22Rv1 (cell line): ENCODE measurements at regions not wholly inside any gene's neighbourhood (a gene's known extent, or its start where the extent isn't known, plus 50 kb on each side); places are given as distances from the start of the nearest gene placed in this dataset.

Source experiments
- ZFX ChIP-seq: fragments of 450-650 bp; IDR thresholded peaks from 2 replicates; pipeline ENCODE4 v1.6.1; 2017; ENCODE audit warnings: antibody characterized with exemption, borderline replicate concordance
- TF ChIP-seq, protein P1 (sequence below): fragments of 450-650 bp; IDR thresholded peaks from 2 replicates; pipeline ENCODE4 v1.5.1; 2017; ENCODE audit warnings: mild to moderate bottlenecking

DNA sequence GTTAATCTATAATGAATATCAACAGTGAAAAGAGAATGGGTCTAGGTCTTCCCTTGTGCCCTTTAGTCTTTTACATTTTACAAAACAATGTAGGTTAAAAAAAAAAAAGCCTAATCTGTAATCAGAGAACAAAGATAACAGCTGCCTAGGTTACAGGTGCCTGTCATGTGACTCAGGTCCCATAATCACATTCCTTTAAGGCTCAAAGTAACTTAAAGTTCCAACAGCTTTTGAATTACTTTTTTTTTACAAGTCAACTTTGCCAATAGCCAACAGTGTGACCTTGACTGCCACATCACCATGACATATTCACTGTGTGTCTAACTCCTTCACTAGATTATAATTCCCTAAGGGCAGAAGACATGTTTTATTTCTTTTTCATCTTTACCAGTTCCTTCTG, 237.0 kb upstream of the API5 start:
- TF ChIP-seq, protein P1, sequence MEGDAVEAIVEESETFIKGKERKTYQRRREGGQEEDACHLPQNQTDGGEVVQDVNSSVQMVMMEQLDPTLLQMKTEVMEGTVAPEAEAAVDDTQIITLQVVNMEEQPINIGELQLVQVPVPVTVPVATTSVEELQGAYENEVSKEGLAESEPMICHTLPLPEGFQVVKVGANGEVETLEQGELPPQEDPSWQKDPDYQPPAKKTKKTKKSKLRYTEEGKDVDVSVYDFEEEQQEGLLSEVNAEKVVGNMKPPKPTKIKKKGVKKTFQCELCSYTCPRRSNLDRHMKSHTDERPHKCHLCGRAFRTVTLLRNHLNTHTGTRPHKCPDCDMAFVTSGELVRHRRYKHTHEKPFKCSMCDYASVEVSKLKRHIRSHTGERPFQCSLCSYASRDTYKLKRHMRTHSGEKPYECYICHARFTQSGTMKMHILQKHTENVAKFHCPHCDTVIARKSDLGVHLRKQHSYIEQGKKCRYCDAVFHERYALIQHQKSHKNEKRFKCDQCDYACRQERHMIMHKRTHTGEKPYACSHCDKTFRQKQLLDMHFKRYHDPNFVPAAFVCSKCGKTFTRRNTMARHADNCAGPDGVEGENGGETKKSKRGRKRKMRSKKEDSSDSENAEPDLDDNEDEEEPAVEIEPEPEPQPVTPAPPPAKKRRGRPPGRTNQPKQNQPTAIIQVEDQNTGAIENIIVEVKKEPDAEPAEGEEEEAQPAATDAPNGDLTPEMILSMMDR, result no peak
- TF ChIP-seq ZFX, result no peak
